ES-I3 (cell line): ENCODE measurements at regions not wholly inside any gene's neighbourhood (a gene's known extent, or its start where the extent isn't known, plus 50 kb on each side); places are given as distances from the start of the nearest gene placed in this dataset.
"Not testable (repeated sequence)": the region's sequence is repeated elsewhere in the genome, so short reads cannot be mapped to it uniquely, and the experiment has no call there.

ENCODE experiments used
- H3K36me3 ChIP-seq: 2 replicates; pipeline ENCODE4 v1.6.1; 2013; ENCODE audit warnings: mild to moderate bottlenecking, low read length, control low read depth, moderate library complexity; ENCODE audit not compliant: insufficient read depth
- H3K4me1 ChIP-seq: 2 replicates; pipeline ENCODE4 v1.6.1; 2013; ENCODE audit warnings: mild to moderate bottlenecking, control low read depth, low read length; ENCODE audit not compliant: insufficient read depth
- H3K9ac ChIP-seq: 2 replicates; pipeline ENCODE4 v1.6.1; 2013; ENCODE audit warnings: low read depth, mild to moderate bottlenecking, low read length, moderate library complexity
- H3K9me3 ChIP-seq: 2 replicates; pipeline ENCODE4 v1.6.1; 2013; ENCODE audit warnings: mild to moderate bottlenecking, low read length, moderate library complexity; ENCODE audit not compliant: control insufficient read depth, insufficient read depth

DNA sequence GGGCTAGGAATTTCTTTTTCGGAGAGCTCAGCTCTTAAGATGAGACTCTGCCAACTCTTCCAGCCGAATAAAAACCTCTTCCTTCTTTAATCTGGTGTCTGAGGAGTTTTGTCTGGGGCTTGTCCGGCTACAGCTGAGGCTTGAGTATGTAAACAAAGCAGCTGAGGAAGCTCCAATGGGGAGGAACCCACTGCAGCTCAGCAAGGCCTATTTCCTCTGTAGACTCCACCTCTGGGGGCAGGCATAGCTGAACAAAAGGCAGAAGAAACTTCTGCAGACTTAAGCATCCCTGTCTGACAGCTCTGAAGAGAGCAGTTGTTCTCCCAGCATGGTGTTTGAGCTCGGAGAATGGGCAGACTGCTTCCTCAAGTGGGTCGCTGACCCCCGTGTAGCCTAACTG, 838.7 kb downstream of the CCDC85A start:
- H3K9ac ChIP-seq = no peak overlapping the region
- no peaks in the 10 kb centered on the region for H3K36me3 ChIP-seq
- no peaks in the 10 kb centered on the region for H3K9me3 ChIP-seq
- H3K4me1 ChIP-seq = no peaks in the 10 kb centered on the region

GRCh38 chr2:57044931-57045635, 861.3 kb downstream of the CCDC85A start:
- H3K36me3 ChIP-seq = no peaks in the 10 kb centered on the region
- no peaks in the 10 kb centered on the region for H3K9me3 ChIP-seq
- no peaks in the 10 kb centered on the region for H3K4me1 ChIP-seq
- H3K9ac ChIP-seq = no peak overlapping the region

DNA sequence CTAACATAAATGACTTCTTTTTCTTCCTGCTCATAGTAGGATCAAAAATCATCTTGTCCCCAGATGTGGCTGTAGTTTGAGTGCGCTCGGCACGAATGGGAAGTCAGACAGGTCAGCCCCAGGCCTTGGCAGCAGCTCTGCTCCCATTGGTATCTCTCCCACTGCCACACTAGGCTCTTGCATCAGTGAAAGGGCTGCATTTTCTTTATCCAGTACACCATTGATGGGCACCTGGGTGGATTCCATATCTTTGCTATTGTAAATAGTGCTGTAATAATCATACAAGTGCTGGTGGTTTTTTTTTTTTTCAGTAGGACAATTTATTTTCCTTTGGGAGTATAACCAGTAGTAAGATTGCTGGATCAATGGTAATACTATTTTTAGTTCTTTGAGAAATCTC, 865.5 kb downstream of the CCDC85A start:
- H3K9me3 ChIP-seq = no peaks in the 10 kb centered on the region
- no peak overlapping the region for H3K9ac ChIP-seq
- no peaks in the 10 kb centered on the region for H3K36me3 ChIP-seq
- no peaks in the 10 kb centered on the region for H3K4me1 ChIP-seq

GRCh38 chr2:57050007-57050406, 866.2 kb downstream of the CCDC85A start:
- no peaks in the 10 kb centered on the region for H3K9me3 ChIP-seq
- H3K36me3 ChIP-seq = no peaks in the 10 kb centered on the region
- no peak overlapping the region for H3K9ac ChIP-seq
- H3K4me1 ChIP-seq = no peaks in the 10 kb centered on the region

DNA sequence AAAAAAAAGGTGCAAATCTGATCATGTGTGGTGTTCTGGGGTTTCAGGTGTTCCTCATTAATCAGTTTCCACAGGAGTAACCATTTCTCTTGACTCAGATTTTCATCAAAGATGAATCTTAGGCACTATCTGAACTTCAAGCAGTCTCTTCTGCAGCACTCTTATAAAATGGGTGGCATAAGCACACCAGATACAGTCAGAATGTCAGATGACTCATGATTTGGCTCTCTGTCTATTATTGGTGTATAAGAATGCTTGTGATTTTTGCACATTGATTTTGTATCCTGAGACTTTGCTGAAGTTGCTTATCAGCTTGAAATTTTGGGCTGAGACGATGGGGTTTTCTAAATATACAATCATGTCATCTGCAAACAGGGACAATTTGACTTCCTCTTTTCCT, 882.5 kb downstream of the CCDC85A start:
- H3K9me3 ChIP-seq, H3K36me3 ChIP-seq, H3K9ac ChIP-seq, H3K4me1 ChIP-seq: not testable (repeated sequence)

DNA sequence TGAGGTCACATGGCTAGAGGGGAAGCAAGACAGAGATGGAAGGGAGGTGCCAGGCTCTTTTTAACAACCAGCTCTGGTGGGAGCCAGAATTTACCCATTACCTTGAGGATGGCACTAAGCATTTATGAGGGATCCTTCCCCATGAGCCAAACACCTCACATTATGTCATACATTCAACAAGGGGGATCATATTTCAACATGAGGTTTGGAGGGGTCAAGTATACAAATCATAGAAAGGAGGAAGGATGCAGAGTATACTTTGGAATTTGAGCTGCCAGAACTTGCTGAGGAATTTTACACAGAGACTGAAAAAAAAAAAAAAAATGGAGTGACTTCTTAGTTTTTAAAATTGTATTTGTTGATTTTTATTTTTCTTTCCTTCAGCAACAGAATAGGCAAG, 891.4 kb downstream of the CCDC85A start:
- Histone ChIP-seq H3K36me3 (no peaks in the 10 kb centered on the region), H3K4me1 (no peaks in the 10 kb centered on the region), H3K9ac (no peak overlapping the region), H3K9me3 (no peaks in the 10 kb centered on the region)

GRCh38 chr2:57080035-57080434, 896.2 kb downstream of the CCDC85A start:
- H3K4me1 ChIP-seq = no peaks in the 10 kb centered on the region
- H3K36me3 ChIP-seq = no peaks in the 10 kb centered on the region
- H3K9me3 ChIP-seq = no peaks in the 10 kb centered on the region
- H3K9ac ChIP-seq = no peak overlapping the region

GRCh38 chr2:57084697-57085281, 901.0 kb downstream of the CCDC85A start:
- no peaks in the 10 kb centered on the region for H3K4me1 ChIP-seq
- no peaks in the 10 kb centered on the region for H3K36me3 ChIP-seq
- no peak overlapping the region for H3K9ac ChIP-seq
- H3K9me3 ChIP-seq = no peaks in the 10 kb centered on the region

- no peak overlapping the region for H3K9ac ChIP-seq
- H3K36me3 ChIP-seq = no peaks in the 10 kb centered on the region
- H3K4me1 ChIP-seq = no peaks in the 10 kb centered on the region
- H3K9me3 ChIP-seq = no peaks in the 10 kb centered on the region
These were observed 909.2 kb downstream of the CCDC85A start for GRCh38 chr2:57093020-57093419.

- Histone ChIP-seq H3K4me1 (no peaks in the 10 kb centered on the region), H3K9ac (no peak overlapping the region), H3K9me3 (no peaks in the 10 kb centered on the region), H3K36me3 (no peaks in the 10 kb centered on the region)
These were observed 914.1 kb downstream of the CCDC85A start for GRCh38 chr2:57097855-57098254.

- Histone ChIP-seq H3K4me1 (no peaks in the 10 kb centered on the region), H3K36me3 (no peaks in the 10 kb centered on the region), H3K9ac (no peak overlapping the region), H3K9me3 (no peaks in the 10 kb centered on the region)
These were observed 916.6 kb downstream of the CCDC85A start for GRCh38 chr2:57100436-57100835.

DNA sequence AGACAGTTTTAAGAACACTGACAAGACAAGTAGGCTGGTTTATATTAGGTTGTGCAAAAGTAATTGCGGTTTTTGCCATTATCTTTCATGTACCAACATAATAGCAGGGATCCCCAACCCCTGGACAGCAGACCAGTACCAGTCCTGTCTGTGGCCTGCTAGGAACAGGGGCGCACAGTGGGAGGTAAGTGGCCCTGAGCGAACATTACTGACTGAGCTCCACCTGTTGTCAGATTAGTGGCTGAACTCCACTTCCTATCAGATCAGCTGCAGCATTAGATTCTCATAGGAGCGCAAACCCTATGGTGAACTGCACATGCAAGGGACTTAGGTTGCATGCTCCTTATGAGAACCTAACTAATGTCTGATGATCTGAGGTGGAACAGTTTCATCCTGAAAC, 921.9 kb downstream of the CCDC85A start:
- no peaks in the 10 kb centered on the region for H3K36me3 ChIP-seq
- no peaks in the 10 kb centered on the region for H3K9me3 ChIP-seq
- H3K9ac ChIP-seq = no peak overlapping the region
- H3K4me1 ChIP-seq = no peaks in the 10 kb centered on the region

DNA sequence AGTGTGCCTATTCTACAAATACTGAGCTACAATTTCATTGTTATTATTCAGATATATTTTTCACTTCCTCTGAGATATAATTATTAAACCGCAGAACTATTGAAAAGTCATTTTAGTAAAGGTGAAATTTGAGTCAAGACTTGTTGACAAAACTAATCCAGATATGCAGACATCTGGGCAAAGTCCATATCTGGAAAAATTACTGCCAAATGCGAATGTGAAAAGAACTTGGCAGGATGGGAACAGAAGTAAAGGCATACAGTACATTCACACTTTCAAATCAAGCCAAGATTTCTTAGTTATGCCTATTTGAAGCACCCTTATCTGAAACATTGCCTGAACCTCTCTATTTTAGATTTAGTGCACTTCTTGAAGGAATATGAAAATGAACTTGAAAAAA, 923.6 kb downstream of the CCDC85A start:
- no peaks in the 10 kb centered on the region for H3K36me3 ChIP-seq
- H3K9me3 ChIP-seq = no peaks in the 10 kb centered on the region
- no peak overlapping the region for H3K9ac ChIP-seq
- no peaks in the 10 kb centered on the region for H3K4me1 ChIP-seq

DNA sequence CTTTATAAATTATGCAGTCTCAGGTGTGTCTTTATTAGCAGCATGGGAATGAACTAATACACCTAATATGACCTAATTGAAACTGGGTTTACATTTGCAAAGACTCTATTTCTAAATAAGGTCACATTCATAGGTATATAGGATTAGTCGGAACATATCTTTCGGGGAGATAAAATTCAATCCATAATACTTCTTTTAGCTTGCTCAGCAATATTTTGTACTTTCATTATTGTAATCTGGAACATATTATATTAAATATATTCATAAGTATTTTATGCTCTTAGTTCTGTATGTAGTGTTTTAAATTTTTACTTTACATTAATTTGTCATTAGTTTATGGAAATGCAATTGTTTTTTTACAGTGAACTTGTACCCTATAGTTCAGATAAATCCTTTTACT, 927.7 kb downstream of the CCDC85A start:
- H3K36me3 ChIP-seq = no peaks in the 10 kb centered on the region
- no peaks in the 10 kb centered on the region for H3K4me1 ChIP-seq
- H3K9ac ChIP-seq = no peak overlapping the region
- H3K9me3 ChIP-seq = no peaks in the 10 kb centered on the region

DNA sequence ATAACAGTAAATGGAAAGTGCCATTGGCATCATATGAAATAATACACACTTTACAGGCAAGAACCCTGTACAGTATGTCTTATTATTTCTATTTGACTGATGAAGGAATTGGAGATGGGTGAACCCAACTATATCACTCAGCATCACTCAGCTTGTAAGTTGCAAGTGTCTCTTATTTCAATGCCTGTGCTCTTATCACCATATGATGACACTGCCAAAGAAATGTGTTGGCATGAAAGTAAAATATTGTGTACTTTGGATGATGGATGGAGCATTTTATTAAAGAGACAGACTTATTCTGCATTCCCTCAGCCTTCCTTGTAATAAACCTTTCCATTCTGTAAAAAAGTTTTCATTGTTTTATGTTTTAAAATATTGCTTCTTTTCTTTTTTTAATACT, 927.5 kb upstream of the VRK2 start:
- no peaks in the 10 kb centered on the region for H3K4me1 ChIP-seq
- H3K36me3 ChIP-seq = no peaks in the 10 kb centered on the region
- H3K9me3 ChIP-seq = no peaks in the 10 kb centered on the region
- no peak overlapping the region for H3K9ac ChIP-seq
